DMS153 (cell line): ENCODE measurements at regions not wholly inside any gene's neighbourhood (a gene's known extent, or its start where the extent isn't known, plus 50 kb on each side); places are given as distances from the start of the nearest gene placed in this dataset.

Experiments
- DNase-seq: peaks from one replicate; lab custom pipeline; 2025; lab: John Stamatoyannopoulos, UW

DNA sequence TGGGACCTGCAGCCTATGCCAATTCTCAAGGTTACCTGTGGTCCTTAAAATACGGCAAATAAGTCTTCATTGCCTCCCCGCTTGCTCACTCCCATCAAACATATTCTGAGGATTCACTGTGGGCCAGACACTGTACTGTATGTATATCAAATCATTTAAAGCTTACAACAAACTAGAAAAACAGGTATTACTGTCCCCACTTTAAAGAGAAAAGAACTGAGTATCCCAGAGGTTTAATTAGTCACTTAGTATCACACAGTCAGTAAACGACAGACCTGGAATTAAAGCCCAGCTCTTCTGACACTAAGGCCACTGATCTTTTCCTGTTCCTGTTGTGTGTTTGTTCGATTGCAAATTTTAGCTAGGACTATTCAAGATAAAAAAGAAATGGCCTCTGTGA, 248.2 kb downstream of the ACTL7B start:
- DNase-seq, result no peak

DNA sequence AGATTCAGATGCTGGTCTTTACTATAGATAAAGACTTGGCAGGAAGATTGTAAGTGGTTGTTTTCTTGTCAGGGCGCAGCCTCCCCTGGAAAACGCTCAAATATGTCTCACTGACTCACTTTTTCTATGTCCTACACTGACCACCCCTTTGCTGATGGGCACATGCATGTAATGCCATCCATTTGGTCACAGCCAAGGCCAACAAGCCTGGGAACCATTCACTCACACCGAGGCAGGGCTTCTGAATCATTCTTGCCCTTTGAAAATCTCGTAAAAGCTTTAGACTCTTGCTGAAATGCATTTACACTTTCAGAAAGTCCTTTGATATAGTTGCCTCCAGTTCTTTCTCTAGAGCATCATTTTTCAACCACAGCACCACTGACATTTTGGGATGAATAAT, 249.4 kb downstream of the ACTL7B start:
- no peak for DNase-seq

DNA sequence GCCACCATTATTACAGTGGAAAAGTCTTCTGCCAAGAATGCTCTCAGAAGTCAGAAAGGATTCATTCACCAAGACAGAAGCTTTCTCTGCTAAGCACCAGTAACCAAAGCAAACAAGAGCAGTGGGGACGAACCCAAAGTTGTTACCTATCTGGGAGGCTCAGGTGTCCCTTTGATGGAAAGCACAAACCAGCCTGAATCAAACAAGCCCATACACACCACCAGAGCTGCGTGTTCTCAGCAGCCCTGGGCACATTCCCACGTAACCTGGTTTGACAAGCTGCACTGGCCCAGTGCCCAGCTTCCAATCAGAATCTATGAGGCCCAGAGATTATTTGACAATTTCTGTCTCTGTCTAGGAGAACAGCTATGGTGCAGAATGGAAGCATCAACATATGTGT, 252.6 kb downstream of the ACTL7B start:
- DNase-seq, result no peak

DNA sequence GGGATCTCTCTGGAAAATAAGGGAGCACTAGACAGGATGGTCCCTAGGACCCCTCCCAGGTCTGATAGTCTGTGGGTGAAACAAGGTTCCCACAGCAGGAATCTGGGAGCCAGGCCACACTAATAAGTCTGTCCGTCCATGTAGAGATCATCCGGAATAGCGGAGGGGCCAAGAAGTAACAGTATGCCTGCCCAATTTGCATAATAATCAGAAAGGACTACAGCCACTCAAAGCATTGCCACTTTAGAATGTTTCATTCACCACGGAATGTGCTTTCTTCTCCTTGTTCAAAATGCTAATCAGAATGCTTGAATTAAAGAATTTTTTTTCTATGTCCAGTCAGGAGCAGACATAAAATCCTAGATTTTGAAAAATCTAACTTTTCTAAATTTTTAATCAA, 254.9 kb downstream of the ACTL7B start:
- DNase-seq, result no peak

DNA sequence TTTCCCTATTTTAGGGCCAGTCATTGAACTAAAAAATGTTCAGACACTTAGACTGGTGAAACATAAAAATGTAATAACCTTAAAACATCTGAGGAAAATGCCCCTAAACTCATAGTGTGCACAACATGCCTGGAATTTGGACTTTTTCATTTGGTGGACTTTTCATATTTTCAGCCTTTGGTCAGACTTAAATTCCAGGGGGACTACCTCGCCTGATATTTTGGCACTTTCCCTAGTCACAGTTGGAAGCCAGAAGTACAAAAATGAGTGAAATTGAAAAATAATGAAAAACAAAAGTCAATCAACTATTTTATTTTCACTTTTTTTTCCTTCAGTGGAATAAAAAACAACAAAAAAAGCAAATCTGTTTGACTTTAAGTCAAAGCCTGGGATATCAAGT, 256.2 kb downstream of the ACTL7B start:
- no peak for DNase-seq

DNA sequence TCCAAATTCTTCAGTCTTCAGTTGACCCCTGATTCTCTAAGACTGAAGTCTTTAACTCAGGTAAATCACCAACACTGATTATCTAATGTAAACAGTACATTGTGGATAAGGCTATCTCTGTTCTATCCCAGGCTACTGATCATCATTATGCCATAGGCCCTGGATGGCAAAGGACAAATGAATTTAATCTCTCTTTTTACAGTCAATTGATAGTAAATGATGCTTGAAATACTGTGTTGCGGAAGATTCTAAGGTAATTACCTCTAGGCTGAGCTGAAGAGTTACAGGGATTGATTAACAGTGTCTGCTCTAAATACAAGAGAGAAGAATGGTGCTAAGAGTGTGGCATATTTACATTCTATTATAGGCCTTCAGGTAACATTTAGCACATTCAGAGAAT, 264.7 kb downstream of the ACTL7B start:
- no peak for DNase-seq

DNA sequence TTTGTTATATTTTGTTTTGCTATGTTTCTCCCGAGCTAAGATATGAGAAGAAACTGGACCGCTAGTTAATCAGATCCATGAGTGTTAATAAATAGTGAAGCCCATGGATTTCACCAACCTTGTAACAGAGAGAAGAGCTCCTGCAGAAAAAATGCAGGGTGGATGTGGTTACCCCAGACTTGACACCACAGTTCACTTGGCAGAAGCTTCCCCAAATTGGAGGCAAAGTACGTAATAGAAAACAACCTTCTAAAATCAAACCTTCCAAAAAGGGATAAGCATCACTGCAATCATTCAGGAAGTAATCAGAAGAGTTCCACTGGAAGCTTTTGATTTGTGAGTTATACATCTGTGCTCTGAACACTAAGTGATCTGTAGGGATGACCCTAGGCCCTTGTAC, 267.5 kb downstream of the ACTL7B start:
- no peak for DNase-seq

DNA sequence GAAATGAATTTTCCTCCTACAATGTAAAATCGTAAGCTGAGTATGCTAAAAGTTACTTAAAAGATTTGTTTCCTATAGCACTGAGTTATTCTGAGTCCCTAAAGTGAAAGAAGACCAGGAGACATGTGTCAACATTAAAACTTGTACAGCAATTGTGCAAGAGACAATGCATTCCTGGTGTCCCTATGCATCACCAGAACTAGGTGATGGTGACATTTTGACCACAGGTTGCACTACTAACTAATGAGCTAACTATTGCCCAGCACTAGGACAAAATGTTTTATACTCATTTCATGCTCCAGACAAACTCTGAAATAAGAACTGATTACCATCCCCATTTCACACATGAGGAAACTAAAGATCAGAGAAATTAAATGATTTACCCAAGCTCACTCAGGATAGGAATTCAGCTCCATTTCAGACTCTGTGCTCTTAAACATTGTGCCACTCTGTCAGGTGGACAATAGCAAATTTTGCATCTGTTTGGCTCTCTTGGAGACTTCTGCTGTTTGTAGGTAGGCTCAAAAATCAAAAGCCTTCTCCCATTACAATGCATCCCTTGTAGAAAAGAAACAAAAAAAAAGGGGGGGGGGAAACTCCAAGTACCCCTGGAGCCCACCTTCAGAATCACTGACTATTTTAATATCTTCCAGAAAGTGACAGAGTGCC, 269.2 kb downstream of the ACTL7B start:
- no peak for DNase-seq

DNA sequence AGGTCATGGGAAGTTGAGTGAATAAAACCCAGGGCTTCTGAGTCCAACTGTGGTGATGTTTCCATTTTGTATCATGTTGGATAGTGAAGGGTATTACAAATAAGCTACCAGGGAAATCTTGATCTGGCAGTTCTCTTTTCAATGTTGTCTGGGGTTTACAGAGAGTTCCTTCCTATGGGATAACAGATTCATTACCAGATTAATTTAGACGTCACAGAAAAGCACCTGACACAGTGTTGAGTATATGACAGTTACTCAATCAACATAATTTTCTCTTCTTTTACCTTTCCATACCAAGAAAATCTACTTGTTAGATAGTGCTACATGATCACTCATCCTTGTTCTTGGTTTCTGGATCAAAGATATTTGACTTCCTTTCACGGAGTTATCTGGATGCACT, 270.9 kb downstream of the ACTL7B start:
- no peak for DNase-seq

DNA sequence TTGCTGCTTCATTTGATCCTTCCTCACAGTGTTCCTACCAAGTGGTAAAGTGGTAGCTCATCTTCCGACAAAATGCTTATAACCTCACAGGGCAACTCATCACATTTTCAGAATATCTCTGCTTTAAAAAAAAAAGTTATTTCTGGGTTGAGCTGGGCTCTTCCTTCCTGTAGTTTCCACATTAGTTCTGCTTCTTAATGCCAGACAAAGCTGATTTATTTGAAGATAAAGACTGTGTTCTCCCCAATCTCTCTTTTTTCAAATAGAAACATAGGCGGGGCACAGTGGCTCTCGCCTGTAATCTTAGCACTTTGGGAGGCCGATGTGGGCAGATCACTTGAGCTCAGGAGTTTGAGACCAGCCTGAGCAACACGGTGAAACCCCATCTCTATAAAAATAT, 273.1 kb downstream of the ACTL7B start:
- DNase-seq, result no peak

DNA sequence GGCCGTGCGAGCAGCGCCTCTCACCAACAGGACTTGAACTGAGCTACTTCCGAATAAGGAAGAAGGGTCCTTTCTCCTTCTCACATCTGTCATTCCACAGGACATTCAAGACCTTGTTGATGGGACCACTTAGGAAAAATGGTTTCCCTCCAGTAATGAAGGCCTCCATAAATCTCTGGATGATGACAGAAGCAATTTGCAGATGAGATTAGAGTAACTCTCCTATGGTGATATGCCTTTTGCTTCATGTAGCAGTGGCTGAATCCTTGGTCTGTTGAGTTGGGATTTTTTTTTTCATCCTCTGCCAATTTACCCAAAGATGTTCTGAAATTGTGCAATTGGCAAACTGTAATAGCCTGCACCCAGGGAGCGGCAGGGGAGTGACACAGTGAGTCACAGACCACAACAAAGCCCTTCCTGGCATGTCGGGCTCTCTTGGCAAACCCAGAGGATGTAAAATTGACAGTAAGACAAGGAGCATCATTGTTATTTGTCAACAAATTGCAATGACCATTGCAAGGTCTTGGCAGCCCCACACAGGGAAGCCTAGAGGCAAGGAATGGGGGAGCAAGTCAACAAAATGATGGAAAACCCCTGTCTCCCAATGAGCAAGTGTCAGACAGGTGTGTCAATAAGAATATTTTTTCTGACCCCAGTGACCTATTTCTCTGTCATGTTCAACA, 275.9 kb downstream of the ACTL7B start:
- DNase-seq, result peak; percentile 38

DNA sequence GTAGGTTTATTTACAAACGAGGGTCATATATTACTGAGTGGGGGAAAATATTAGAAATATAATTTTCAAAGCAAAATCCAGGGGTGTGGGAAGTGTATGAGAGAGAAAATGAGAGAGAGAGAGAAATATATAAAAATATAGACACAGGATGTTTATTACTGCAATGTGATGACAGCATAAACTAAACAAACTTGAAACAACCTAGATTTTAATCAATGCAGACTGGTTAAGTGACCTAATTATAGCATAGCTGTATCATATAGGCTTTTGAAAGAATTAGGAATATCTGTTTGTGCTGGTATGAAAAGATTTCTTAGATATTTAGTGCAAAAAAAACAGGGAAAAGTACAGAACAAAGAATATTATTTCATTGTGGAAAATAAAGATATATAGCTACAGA, 280.5 kb downstream of the ACTL7B start:
- DNase-seq, result no peak

DNA sequence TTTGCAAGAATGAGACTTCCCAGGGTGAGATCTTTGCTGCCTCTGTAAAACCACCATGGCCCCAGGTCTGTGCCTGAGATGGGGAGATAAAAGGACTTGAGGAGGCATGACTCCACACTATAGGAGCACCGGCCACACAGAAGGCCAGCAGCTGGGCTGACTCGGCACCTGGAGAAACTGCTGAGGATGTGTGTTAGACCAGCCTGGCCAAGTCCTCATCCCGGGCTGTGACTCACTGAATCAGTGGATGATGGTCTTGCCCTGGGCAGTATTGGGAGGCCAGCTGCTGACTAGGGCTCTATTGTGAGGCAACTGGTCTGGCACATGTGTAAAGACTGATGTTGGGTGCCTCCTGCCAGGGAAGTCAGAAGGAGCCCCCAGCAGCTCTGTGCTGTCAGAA, 286.2 kb downstream of the ACTL7B start:
- DNase-seq, result no peak

DNA sequence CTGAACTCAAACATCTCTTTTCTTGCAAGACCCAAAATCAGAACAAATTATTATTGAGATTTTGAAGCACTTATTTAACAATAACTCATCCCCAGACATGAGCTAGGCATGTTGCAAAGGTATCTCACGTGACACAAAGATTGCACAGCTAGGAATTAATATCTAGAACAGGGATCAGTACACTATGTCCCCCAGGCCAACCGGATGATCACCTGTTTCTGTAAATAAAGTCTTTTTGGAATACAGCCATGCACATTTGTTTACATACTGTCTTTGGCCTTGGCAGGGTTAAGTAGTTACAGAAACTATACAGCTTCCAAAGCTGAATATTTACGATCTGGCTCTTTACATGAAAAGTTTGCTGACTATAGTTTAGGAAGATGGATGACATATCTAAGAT, 287.7 kb downstream of the ACTL7B start:
- peak; percentile 24 for DNase-seq

DNA sequence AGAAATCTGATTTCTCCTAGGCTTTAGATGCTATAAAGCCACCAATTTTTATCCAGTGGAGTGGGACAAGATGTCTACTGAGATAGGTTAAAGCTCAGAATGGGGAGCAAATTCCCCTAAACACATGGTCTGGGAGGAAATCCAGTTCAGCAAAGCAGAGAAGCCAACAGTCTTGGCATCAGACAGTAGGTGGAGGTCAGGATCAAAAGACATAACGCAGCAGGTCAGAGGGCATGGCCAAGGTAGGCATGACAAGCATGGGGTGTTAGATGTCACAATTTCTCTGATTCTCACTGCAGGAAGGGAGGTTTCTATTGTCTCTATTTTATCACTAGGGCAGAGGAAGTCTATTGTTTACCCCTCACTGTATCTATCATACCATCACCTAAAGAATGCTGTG, 288.2 kb downstream of the ACTL7B start:
- no peak for DNase-seq

DNA sequence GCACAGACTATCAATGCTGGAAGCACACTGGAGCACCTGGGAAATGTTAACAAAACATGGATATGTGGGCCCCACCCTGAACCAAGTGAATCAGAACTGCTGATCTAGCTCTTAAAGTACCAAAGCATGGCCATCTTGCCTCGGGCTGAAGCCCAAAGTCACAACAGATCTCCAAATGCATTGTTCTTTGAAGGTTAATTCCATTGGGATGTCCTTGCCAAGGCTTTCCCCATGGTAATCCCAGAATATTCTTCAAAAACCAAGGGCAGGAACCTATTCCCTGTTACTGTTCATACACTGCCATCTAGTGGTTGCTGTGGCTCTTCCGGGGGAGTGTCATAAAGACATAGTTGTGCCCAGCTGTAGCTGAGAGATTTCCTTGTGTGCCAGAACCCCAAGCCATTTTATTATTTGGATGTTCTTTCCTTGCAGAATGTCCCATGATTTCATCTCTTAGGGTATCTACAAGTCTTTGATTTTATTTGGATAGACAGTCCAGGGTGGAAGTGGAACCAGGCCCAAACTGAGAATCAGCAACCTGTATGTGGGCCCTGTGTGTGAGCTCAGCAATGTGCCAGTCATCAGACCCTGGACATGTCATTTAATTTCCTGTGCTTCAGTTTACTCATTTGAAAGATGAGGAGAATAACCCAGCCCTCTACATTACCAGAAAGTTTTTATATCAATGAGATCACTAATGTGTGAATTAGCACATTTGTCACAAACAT, 290.0 kb downstream of the ACTL7B start:
- peak; percentile 83 for DNase-seq

DNA sequence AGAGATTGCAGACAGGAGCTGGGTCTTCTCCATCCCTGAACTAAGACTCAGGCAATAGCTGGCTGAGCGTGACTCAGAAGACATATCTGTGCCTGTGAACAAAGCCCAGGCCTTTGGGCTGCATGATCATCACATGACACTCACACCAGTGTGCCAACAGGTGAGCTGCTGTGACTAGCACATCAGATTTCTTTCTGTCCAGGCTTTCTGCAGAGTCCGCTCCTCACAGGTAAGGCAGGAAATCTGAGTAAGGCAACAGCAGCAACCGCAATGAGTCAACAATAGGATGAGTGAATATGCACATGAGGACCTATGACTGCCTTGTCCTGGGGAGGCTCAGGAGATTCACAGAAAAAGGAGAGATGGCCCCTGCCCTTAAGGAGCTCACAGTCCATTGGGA, 293.6 kb downstream of the ACTL7B start:
- no peak for DNase-seq

DNA sequence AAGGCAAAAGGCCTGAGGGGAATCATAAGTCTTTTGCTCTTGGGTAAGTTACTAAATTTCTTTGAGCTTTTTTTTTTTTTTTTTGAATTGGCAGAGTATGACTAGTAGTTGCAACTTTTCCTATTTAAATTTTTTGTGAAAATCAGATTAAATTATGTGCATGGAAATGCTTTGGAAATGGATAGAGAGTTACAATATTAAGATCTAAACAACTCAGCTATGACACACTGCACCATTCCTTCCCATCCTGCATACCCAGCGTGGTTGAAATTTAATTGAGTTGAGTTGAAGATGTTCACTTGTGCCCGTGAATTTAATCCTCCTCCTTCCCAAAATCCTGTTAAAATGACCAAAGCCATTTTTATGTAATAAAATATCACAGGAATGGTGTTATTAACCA, 296.4 kb downstream of the ACTL7B start:
- no peak for DNase-seq

DNA sequence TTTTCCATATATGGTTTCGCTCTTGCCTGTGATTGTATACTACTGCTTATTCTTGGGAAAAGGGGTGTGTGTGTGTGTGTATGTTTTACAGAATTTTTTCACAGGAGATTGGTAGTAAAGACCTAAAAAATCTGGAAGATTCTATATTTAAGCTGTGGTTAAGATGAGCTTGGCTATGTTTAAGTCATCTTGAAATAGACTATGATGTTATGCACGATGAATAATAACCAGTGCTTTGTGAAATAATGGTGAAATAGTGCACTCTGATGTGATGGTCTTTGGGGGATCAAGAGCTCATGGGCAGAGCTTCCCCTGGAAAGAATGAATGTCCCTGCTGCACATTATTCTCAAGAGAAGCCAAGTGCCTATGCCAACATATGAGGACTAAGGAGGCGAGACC, 301.0 kb downstream of the ACTL7B start:
- no peak for DNase-seq

DNA sequence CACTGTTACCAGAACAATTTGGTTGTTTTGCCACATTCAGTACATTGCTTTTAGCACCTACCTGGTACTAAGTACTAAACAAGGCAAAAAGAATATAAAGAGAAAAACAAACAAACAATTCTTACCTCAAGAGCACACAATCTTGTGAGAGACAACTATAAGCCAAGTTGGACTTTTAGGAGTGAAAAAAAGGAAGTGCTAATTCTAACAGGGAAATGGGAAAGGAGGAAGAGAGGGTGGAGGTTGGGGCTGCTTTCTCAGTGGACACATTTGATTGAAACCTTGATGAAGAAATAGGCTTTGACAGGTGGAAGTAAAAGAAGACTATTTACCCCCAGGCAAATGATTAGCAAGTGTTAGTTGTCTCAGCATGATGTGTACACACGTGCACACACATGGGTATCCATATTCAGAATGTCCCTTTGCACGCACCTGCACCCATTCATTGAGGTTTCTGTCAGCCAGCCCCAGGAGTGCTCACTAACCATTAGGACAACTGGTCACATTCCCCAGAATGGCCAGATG, 302.6 kb downstream of the ACTL7B start:
- no peak for DNase-seq

DNA sequence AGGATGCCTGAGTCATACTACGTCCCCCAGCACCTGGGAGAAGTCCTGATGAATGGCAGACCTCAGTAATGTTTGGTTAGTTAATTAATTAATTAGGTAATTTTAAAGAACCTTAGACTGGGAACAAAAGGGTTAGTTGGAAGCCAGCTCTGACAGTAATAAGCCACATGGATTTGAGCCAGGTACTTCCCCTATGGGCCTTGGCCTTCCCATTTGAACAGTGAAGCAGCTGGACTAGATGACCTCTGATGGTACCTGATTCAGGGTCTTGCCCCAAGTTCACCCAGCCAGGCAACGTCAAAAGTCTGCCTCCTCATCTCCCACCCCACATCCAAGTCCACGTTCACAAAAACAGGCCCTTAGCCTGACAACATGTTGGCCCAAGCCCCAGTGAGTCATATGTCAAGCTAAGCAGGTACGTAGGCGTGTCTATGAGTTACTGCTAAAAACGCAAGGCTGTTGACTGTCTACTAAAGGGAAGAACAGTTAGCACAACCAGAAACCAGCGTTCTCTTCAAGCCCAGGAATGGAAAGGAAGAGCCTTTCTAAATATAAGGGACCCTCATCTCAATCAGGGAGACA, 303.2 kb downstream of the ACTL7B start:
- peak; percentile 35 for DNase-seq

DNA sequence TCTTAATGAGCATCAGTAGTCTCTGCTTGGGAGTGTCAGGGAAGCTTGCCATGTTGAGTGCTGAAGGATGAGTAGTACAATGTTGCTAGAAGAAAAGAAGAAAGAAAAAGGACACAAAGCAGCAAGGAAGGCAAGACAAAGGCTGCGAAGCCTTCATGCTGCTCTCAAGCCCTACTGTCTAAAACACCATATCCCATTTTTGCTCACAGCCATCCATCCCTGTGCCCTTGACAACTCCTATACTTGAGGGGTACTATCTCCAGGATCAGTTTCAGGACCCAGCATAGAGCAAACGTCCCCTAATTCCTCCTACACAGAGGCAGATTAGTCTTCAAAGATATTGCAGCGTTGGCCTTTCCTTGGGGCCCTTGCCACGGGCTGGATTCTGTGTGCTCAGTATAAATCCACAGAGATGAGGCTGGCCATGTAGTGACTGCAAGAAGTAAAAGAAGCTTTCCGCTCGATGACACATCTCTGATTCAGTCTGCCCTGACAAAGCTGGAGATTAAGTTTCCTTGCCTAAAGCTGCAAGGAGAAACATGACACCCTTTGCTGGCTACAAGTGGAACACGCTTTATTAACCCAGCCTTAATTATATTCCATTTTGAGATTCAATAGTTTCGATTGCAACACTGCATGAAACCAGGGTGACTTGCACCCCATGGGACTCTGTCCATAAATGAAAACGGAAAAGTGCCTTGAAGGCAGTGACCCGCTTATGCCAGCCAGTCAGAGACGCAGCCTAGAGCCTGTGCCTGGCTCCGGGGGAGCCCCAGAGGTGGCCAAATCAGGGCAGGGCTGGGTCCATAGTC, 304.6 kb downstream of the ACTL7B start:
- no peak for DNase-seq
